ENCODE measurements at regions not wholly inside any gene's neighbourhood (a gene's known extent, or its start where the extent isn't known, plus 50 kb on each side); places are given as distances from the start of the nearest gene placed in this dataset.

GRCh38 chr10:4125776-4126175, 340.8 kb upstream of the KLF6 start:
- TF ChIP-seq, protein P1, sequence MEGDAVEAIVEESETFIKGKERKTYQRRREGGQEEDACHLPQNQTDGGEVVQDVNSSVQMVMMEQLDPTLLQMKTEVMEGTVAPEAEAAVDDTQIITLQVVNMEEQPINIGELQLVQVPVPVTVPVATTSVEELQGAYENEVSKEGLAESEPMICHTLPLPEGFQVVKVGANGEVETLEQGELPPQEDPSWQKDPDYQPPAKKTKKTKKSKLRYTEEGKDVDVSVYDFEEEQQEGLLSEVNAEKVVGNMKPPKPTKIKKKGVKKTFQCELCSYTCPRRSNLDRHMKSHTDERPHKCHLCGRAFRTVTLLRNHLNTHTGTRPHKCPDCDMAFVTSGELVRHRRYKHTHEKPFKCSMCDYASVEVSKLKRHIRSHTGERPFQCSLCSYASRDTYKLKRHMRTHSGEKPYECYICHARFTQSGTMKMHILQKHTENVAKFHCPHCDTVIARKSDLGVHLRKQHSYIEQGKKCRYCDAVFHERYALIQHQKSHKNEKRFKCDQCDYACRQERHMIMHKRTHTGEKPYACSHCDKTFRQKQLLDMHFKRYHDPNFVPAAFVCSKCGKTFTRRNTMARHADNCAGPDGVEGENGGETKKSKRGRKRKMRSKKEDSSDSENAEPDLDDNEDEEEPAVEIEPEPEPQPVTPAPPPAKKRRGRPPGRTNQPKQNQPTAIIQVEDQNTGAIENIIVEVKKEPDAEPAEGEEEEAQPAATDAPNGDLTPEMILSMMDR (optimal IDR thresholded peaks at IDR 0.05 in 1 of 3, IDR thresholded peaks at IDR 0.05 in 1 of 3, conservative IDR thresholded peaks at IDR 0.05 in 1 of 3; ENCODE audit: extremely low read depth in 1 of 3, insufficient read depth in 2 of 3, low read length in 3 of 3), result no peak
- TF ChIP-seq EZH2 (IDR thresholded peaks at IDR 0.05; ENCODE audit: low read length), result no peak

Data from keratinocyte (primary cell).